GM23248 (cell line): ENCODE measurements at regions not wholly inside any gene's neighbourhood (a gene's known extent, or its start where the extent isn't known, plus 50 kb on each side); places are given as distances from the start of the nearest gene placed in this dataset.

ENCODE experiments used
- EZH2 ChIP-seq: fragments of 200-600 bp; sonication (generic); IDR thresholded peaks from 2 replicates; pipeline ENCODE4 v1.6.1; 2018; ENCODE audit warnings: antibody characterized with exemption, mild to moderate bottlenecking; ENCODE audit not compliant: insufficient read depth, poor library complexity, severe bottlenecking
- EZH2phosphoT487 ChIP-seq: fragments of 200-600 bp; sonication (generic); IDR thresholded peaks from 2 replicates; pipeline ENCODE4 v1.6.1; 2018; ENCODE audit warnings: antibody characterized with exemption, moderate library complexity, mild to moderate bottlenecking, low read depth; ENCODE audit not compliant: insufficient read depth

- TF ChIP-seq EZH2phosphoT487, result no peak
- TF ChIP-seq EZH2, result no peak
These were observed 168.6 kb upstream of the MVB12B start for GRCh38 chr9:126157826-126158587.
